GM18861 (cell line): ENCODE measurements at regions not wholly inside any gene's neighbourhood (a gene's known extent, or its start where the extent isn't known, plus 50 kb on each side); places are given as distances from the start of the nearest gene placed in this dataset.
"Not testable (repeated sequence)": the region's sequence is repeated elsewhere in the genome, so short reads cannot be mapped to it uniquely, and the experiment has no call there.

Experiments used
- ATAC-seq: cut with Tn5 transposase; IDR thresholded peaks from one replicate; pipeline ENCODE4 v1.9.1; 2021; ENCODE audit not compliant: unreplicated experiment

GRCh38 chrX:13478740-13479451, 90.5 kb upstream of the EGFL6 start:
- ATAC-seq: no peak

GRCh38 chrX:13476384-13476783, 93.0 kb upstream of the EGFL6 start:
- ATAC-seq: no peak

- ATAC-seq: no peak
These were observed 95.3 kb upstream of the EGFL6 start for GRCh38 chrX:13474164-13474516.

GRCh38 chrX:13473442-13474163, 95.8 kb upstream of the EGFL6 start:
- ATAC-seq: no peak

GRCh38 chrX:13472975-13473374, 96.4 kb upstream of the EGFL6 start:
- no peak for ATAC-seq

- no peak for ATAC-seq
These were observed 98.1 kb upstream of the EGFL6 start for GRCh38 chrX:13471269-13471668.

- ATAC-seq: no peak
These were observed 98.8 kb upstream of the EGFL6 start for GRCh38 chrX:13470685-13470977.

GRCh38 chrX:13469963-13470684, 99.3 kb upstream of the EGFL6 start:
- no peak for ATAC-seq

GRCh38 chrX:13468096-13468495, 101.3 kb upstream of the EGFL6 start:
- ATAC-seq: no peak

GRCh38 chrX:13467243-13467642, 102.2 kb upstream of the EGFL6 start:
- no peak for ATAC-seq

- no peak for ATAC-seq
These were observed 104.7 kb upstream of the EGFL6 start for GRCh38 chrX:13464599-13465275.

GRCh38 chrX:13463608-13464007, 105.8 kb upstream of the EGFL6 start:
- ATAC-seq: no peak

GRCh38 chrX:13452283-13452682, 117.1 kb upstream of the EGFL6 start:
- ATAC-seq: no peak

GRCh38 chrX:13449441-13449840, 120.0 kb upstream of the EGFL6 start:
- no peak for ATAC-seq

- ATAC-seq: no peak
These were observed 120.5 kb upstream of the EGFL6 start for GRCh38 chrX:13448941-13449340.

GRCh38 chrX:13441608-13442007, 121.8 kb upstream of the ATXN3L start:
- not testable (repeated sequence) for ATAC-seq

GRCh38 chrX:13440176-13440575, 120.3 kb upstream of the ATXN3L start:
- ATAC-seq: no peak

- ATAC-seq: no peak
These were observed 113.4 kb upstream of the ATXN3L start for GRCh38 chrX:13433298-13433605.

GRCh38 chrX:13432414-13433297, 112.8 kb upstream of the ATXN3L start:
- ATAC-seq: no peak

- no peak for ATAC-seq
These were observed 110.4 kb upstream of the ATXN3L start for GRCh38 chrX:13430136-13430827.
